ENCODE measurements at regions not wholly inside any gene's neighbourhood (a gene's known extent, or its start where the extent isn't known, plus 50 kb on each side); places are given as distances from the start of the nearest gene placed in this dataset.

GRCh38 chr4:157655096-157655809, 434.7 kb downstream of the GRIA2 start:
- Histone ChIP-seq H3K4me3 (no peak overlapping the region; the same call in 1 of the 2 replicates), H3K9me3 (ENCODE audit: low read depth, low read length) (no peaks in the 10 kb centered on the region), H3K9ac (ENCODE audit: insufficient read length) (no peak overlapping the region), H3K36me3 (ENCODE audit: insufficient read depth, low read length) (no peaks in the 10 kb centered on the region), H3K27ac (peak overlapping the region; percentile 61; the same call in 1 of the 2 replicates)
- TF ChIP-seq POLR2AphosphoS5 (IDR thresholded peaks at IDR 0.05; ENCODE audit: borderline replicate concordance, low read depth, low read length) (no peak), FOXP2 (optimal IDR thresholded peaks at IDR 0.05; ENCODE audit: control extremely low read depth, extremely low read length, insufficient read depth) (no peak)
- peak; percentile 5 for DNase-seq (ENCODE audit: low read depth, low spot score)

GRCh38 chr4:157643257-157643656, 422.7 kb downstream of the GRIA2 start:
- no peaks in the 10 kb centered on the region for H3K36me3 ChIP-seq (ENCODE audit: insufficient read depth, low read length)
- TF ChIP-seq EZH2 (IDR thresholded peaks at IDR 0.05): no peak
- TF ChIP-seq FOXP2 (optimal IDR thresholded peaks at IDR 0.05; ENCODE audit: control extremely low read depth, extremely low read length, insufficient read depth): no peak
- TF ChIP-seq POLR2AphosphoS5 (IDR thresholded peaks at IDR 0.05; ENCODE audit: borderline replicate concordance, low read depth, low read length): no peak
- no peak overlapping the region for H3K4me3 ChIP-seq
- no peak overlapping the region for H3K27ac ChIP-seq
- DNase-seq (ENCODE audit: low read depth, low spot score): no peak
- H3K9me3 ChIP-seq (ENCODE audit: low read depth, low read length): peaks cover 4% of the 10 kb centered on the region; the same call in 1 of the 2 replicates
- H3K9ac ChIP-seq (ENCODE audit: insufficient read length): no peak overlapping the region

- no peaks in the 10 kb centered on the region for H3K36me3 ChIP-seq (ENCODE audit: insufficient read depth, low read length)
- DNase-seq (ENCODE audit: low read depth, low spot score): no peak
- no peaks in the 10 kb centered on the region for H3K9me3 ChIP-seq (ENCODE audit: low read depth, low read length)
- no peak for TF ChIP-seq FOXP2 (optimal IDR thresholded peaks at IDR 0.05; ENCODE audit: control extremely low read depth, extremely low read length, insufficient read depth)
- TF ChIP-seq EZH2 (IDR thresholded peaks at IDR 0.05): no peak
- no peak for TF ChIP-seq POLR2AphosphoS5 (IDR thresholded peaks at IDR 0.05; ENCODE audit: borderline replicate concordance, low read depth, low read length)
- H3K4me3 ChIP-seq: no peak overlapping the region
- no peak overlapping the region for H3K9ac ChIP-seq (ENCODE audit: insufficient read length)
- no peak overlapping the region for H3K27ac ChIP-seq
Observed at GRCh38 chr4:157634057-157634456, 413.5 kb downstream of the GRIA2 start.

- Histone ChIP-seq H3K9me3 (ENCODE audit: low read depth, low read length) (no peaks in the 10 kb centered on the region), H3K9ac (ENCODE audit: insufficient read length) (no peak overlapping the region), H3K27ac (no peak overlapping the region), H3K4me3 (no peak overlapping the region), H3K36me3 (ENCODE audit: insufficient read depth, low read length) (no peaks in the 10 kb centered on the region)
- no peak for DNase-seq (ENCODE audit: low read depth, low spot score)
- no peak for TF ChIP-seq EZH2 (IDR thresholded peaks at IDR 0.05)
Observed at GRCh38 chr4:157616741-157617472, 396.4 kb downstream of the GRIA2 start.

GRCh38 chr4:157607996-157608395, 387.5 kb downstream of the GRIA2 start:
- H3K9me3 ChIP-seq (ENCODE audit: low read depth, low read length): no peaks in the 10 kb centered on the region
- no peaks in the 10 kb centered on the region for H3K36me3 ChIP-seq (ENCODE audit: insufficient read depth, low read length)
- H3K27ac ChIP-seq: no peak overlapping the region
- TF ChIP-seq EZH2 (IDR thresholded peaks at IDR 0.05) (no peak), FOXP2 (optimal IDR thresholded peaks at IDR 0.05; ENCODE audit: control extremely low read depth, extremely low read length, insufficient read depth) (no peak), POLR2AphosphoS5 (IDR thresholded peaks at IDR 0.05; ENCODE audit: borderline replicate concordance, low read depth, low read length) (no peak)
- no peak overlapping the region for H3K4me3 ChIP-seq
- no peak overlapping the region for H3K9ac ChIP-seq (ENCODE audit: insufficient read length)
- DNase-seq (ENCODE audit: low read depth, low spot score): no peak

GRCh38 chr4:157600583-157600982, 380.1 kb downstream of the GRIA2 start:
- no peak for DNase-seq (ENCODE audit: low read depth, low spot score)
- TF ChIP-seq FOXP2 (optimal IDR thresholded peaks at IDR 0.05; ENCODE audit: control extremely low read depth, extremely low read length, insufficient read depth) (no peak), EZH2 (IDR thresholded peaks at IDR 0.05) (no peak), POLR2AphosphoS5 (IDR thresholded peaks at IDR 0.05; ENCODE audit: borderline replicate concordance, low read depth, low read length) (no peak)
- H3K9ac ChIP-seq (ENCODE audit: insufficient read length): no peak overlapping the region
- H3K4me3 ChIP-seq: no peak overlapping the region
- no peak overlapping the region; the same call in 1 of the 2 replicates for H3K27ac ChIP-seq
- no peaks in the 10 kb centered on the region for H3K36me3 ChIP-seq (ENCODE audit: insufficient read depth, low read length)
- H3K9me3 ChIP-seq (ENCODE audit: low read depth, low read length): no peaks in the 10 kb centered on the region

GRCh38 chr4:157591245-157591644, 370.7 kb downstream of the GRIA2 start:
- H3K36me3 ChIP-seq (ENCODE audit: insufficient read depth, low read length): no peaks in the 10 kb centered on the region
- H3K4me3 ChIP-seq: no peak overlapping the region
- H3K9me3 ChIP-seq (ENCODE audit: low read depth, low read length): no peaks in the 10 kb centered on the region
- peak overlapping the region; percentile 44; the same call in 1 of the 2 replicates for H3K27ac ChIP-seq
- TF ChIP-seq POLR2AphosphoS5 (IDR thresholded peaks at IDR 0.05; ENCODE audit: borderline replicate concordance, low read depth, low read length) (no peak), FOXP2 (optimal IDR thresholded peaks at IDR 0.05; ENCODE audit: control extremely low read depth, extremely low read length, insufficient read depth) (no peak), EZH2 (IDR thresholded peaks at IDR 0.05) (no peak)
- DNase-seq (ENCODE audit: low read depth, low spot score): no peak
- no peak overlapping the region for H3K9ac ChIP-seq (ENCODE audit: insufficient read length)

GRCh38 chr4:157590679-157591078, 370.2 kb downstream of the GRIA2 start:
- Histone ChIP-seq H3K27ac (no peak overlapping the region), H3K36me3 (ENCODE audit: insufficient read depth, low read length) (no peaks in the 10 kb centered on the region), H3K9ac (ENCODE audit: insufficient read length) (peak overlapping the region; percentile 5), H3K4me3 (no peak overlapping the region), H3K9me3 (ENCODE audit: low read depth, low read length) (no peaks in the 10 kb centered on the region)
- no peak for TF ChIP-seq POLR2AphosphoS5 (IDR thresholded peaks at IDR 0.05; ENCODE audit: borderline replicate concordance, low read depth, low read length)
- no peak for TF ChIP-seq FOXP2 (optimal IDR thresholded peaks at IDR 0.05; ENCODE audit: control extremely low read depth, extremely low read length, insufficient read depth)
- no peak for TF ChIP-seq EZH2 (IDR thresholded peaks at IDR 0.05)
- no peak for DNase-seq (ENCODE audit: low read depth, low spot score)

Measured in SK-N-MC (cell line).